ENCODE measurements at regions not wholly inside any gene's neighbourhood (a gene's known extent, or its start where the extent isn't known, plus 50 kb on each side); places are given as distances from the start of the nearest gene placed in this dataset.

DNA sequence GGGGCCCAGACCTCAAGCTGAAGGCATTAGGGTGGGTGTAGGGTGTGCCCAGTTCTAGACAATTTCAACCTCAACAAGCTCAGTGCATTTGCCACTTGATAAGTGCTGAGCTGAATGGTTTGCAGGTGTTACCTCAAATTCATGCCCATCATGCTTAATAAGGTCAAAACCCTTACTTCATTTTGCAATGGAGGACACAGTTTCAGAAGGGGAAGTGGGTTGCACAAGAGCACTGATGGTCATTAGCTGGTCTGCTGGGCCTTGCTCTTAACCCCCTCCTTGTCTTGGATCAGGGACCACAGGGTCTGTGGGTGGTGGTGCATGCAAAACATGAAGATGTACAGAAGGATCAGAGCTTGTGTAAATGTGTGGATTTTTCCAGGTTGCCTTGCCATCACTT is 71.0 kb upstream of the SIRPA start:
- no peak for TF ChIP-seq POLR2AphosphoS5 (IDR thresholded peaks at IDR 0.05)
- TF ChIP-seq, protein P1, sequence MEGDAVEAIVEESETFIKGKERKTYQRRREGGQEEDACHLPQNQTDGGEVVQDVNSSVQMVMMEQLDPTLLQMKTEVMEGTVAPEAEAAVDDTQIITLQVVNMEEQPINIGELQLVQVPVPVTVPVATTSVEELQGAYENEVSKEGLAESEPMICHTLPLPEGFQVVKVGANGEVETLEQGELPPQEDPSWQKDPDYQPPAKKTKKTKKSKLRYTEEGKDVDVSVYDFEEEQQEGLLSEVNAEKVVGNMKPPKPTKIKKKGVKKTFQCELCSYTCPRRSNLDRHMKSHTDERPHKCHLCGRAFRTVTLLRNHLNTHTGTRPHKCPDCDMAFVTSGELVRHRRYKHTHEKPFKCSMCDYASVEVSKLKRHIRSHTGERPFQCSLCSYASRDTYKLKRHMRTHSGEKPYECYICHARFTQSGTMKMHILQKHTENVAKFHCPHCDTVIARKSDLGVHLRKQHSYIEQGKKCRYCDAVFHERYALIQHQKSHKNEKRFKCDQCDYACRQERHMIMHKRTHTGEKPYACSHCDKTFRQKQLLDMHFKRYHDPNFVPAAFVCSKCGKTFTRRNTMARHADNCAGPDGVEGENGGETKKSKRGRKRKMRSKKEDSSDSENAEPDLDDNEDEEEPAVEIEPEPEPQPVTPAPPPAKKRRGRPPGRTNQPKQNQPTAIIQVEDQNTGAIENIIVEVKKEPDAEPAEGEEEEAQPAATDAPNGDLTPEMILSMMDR (IDR thresholded peaks at IDR 0.05) = no peak
- TF ChIP-seq POLR2A (IDR thresholded peaks at IDR 0.05) = no peak
